ENCODE measurements at regions not wholly inside any gene's neighbourhood (a gene's known extent, or its start where the extent isn't known, plus 50 kb on each side); places are given as distances from the start of the nearest gene placed in this dataset.

DNA sequence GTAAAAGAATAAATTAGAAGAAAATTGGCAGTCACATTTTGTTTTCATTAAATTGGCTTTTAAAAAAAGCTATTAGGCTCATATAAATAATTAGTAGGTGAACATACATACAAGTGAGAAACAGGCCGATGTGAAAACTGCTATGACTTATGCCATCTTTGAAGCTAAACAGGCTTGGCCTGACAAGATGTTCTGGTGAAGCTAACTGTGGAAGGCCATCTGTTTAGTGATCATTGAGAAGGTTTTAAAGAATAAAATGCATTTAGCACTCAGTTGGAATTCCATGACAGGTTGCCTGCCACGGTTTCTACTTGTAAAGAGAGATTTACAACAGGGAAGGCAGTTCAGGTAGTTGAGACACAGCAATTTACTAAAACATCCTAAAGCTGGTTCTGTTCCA lies 264.0 kb upstream of the AGTR1 start:
- TF ChIP-seq, protein P1, sequence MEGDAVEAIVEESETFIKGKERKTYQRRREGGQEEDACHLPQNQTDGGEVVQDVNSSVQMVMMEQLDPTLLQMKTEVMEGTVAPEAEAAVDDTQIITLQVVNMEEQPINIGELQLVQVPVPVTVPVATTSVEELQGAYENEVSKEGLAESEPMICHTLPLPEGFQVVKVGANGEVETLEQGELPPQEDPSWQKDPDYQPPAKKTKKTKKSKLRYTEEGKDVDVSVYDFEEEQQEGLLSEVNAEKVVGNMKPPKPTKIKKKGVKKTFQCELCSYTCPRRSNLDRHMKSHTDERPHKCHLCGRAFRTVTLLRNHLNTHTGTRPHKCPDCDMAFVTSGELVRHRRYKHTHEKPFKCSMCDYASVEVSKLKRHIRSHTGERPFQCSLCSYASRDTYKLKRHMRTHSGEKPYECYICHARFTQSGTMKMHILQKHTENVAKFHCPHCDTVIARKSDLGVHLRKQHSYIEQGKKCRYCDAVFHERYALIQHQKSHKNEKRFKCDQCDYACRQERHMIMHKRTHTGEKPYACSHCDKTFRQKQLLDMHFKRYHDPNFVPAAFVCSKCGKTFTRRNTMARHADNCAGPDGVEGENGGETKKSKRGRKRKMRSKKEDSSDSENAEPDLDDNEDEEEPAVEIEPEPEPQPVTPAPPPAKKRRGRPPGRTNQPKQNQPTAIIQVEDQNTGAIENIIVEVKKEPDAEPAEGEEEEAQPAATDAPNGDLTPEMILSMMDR (IDR thresholded peaks at IDR 0.05; ENCODE audit: insufficient read depth, low read depth, low read length), result no peak
- no peak for TF ChIP-seq EZH2 (IDR thresholded peaks at IDR 0.05; ENCODE audit: insufficient read depth, low read length)
